Osteoblast (primary cell): ENCODE measurements at regions not wholly inside any gene's neighbourhood (a gene's known extent, or its start where the extent isn't known, plus 50 kb on each side); places are given as distances from the start of the nearest gene placed in this dataset.

ENCODE experiments used
- DNase-seq: peaks from one replicate; pipeline ENCODE4 v3.0.0; 2011; ENCODE audit warnings: low spot score, mixed read lengths; ENCODE audit not compliant: insufficient read length; ENCODE audit errors: missing footprints
- H2AFZ ChIP-seq: 2 replicates; pipeline ENCODE4 v1.6.0; 2011; ENCODE audit warnings: mild to moderate bottlenecking, low read length
- H3K27ac ChIP-seq: 2 replicates; pipeline ENCODE4 v1.5.1; 2011; ENCODE audit warnings: mild to moderate bottlenecking, low read depth, low read length, moderate library complexity
- H3K27me3 ChIP-seq: 2 replicates; pipeline ENCODE4 v1.6.0; 2012; ENCODE audit warnings: mild to moderate bottlenecking, control low read depth, inconsistent platforms, low read length, moderate library complexity; ENCODE audit not compliant: insufficient read depth
- H3K36me3 ChIP-seq: 2 replicates; pipeline ENCODE4 v1.5.1; 2011; ENCODE audit warnings: mild to moderate bottlenecking, low read length, control low read depth, moderate library complexity; ENCODE audit not compliant: insufficient read depth
- H3K4me1 ChIP-seq: 2 replicates; pipeline ENCODE4 v1.5.1; 2011; ENCODE audit warnings: mild to moderate bottlenecking, low read length, control low read depth, moderate library complexity; ENCODE audit not compliant: insufficient read depth
- H3K4me2 ChIP-seq: 2 replicates; pipeline ENCODE4 v1.6.0; 2011; ENCODE audit warnings: mild to moderate bottlenecking, low read length; ENCODE audit not compliant: insufficient read depth
- H3K4me3 ChIP-seq: fragments of 200-600 bp; sonication (generic); 3 replicates; pipeline ENCODE4 v1.5.1; 2012; ENCODE audit warnings: mild to moderate bottlenecking, low read length, inconsistent platforms; ENCODE audit not compliant: insufficient read depth
- H3K79me2 ChIP-seq: 2 replicates; pipeline ENCODE4 v1.6.0; 2012; ENCODE audit warnings: mild to moderate bottlenecking, low read length, control low read depth, inconsistent platforms; ENCODE audit not compliant: insufficient read depth
- H3K9me3 ChIP-seq: 2 replicates; pipeline ENCODE4 v1.5.1; 2011; ENCODE audit warnings: low read depth, low read length, control low read depth
- H4K20me1 ChIP-seq: 2 replicates; pipeline ENCODE4 v1.6.0; 2012; ENCODE audit warnings: mild to moderate bottlenecking, low read length, control low read depth; ENCODE audit not compliant: insufficient read depth
- TF ChIP-seq, protein P1 (sequence below): IDR thresholded peaks from 2 replicates; pipeline ENCODE4 v1.5.1; 2011; ENCODE audit warnings: mild to moderate bottlenecking, low read depth, low read length, moderate library complexity; ENCODE audit errors: extremely low read depth

DNA sequence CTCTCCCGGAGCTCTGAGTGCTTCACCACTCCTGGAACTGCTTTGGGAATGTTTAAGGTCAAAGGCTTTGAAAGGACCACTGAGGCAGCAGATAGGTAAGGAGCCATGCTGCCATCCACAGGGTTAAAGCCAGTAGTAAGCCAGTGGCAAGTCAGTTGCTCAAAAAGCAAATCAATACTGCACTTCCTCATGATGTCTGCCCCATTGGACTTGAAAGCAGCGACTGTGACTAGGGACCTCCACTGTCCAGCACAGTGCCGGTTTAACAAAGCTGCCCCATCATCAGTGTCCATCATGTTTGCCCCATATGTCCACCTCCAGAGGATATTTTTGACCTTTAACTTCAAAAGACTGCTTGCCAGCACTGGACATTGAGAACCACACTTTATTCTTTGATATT is 49.9 kb upstream of the FGF13 start:
- no peak for DNase-seq
- Histone ChIP-seq H3K4me2 (no peak overlapping the region), H3K27me3 (no peaks in the 10 kb centered on the region), H3K4me1 (no peaks in the 10 kb centered on the region), H3K9me3 (no peaks in the 10 kb centered on the region), H3K27ac (no peak overlapping the region), H4K20me1 (no peaks in the 10 kb centered on the region), H3K79me2 (no peaks in the 10 kb centered on the region), H3K36me3 (no peaks in the 10 kb centered on the region), H3K4me3 (no peak overlapping the region), H2AFZ (no peak overlapping the region)
- TF ChIP-seq, protein P1, sequence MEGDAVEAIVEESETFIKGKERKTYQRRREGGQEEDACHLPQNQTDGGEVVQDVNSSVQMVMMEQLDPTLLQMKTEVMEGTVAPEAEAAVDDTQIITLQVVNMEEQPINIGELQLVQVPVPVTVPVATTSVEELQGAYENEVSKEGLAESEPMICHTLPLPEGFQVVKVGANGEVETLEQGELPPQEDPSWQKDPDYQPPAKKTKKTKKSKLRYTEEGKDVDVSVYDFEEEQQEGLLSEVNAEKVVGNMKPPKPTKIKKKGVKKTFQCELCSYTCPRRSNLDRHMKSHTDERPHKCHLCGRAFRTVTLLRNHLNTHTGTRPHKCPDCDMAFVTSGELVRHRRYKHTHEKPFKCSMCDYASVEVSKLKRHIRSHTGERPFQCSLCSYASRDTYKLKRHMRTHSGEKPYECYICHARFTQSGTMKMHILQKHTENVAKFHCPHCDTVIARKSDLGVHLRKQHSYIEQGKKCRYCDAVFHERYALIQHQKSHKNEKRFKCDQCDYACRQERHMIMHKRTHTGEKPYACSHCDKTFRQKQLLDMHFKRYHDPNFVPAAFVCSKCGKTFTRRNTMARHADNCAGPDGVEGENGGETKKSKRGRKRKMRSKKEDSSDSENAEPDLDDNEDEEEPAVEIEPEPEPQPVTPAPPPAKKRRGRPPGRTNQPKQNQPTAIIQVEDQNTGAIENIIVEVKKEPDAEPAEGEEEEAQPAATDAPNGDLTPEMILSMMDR: no peak
